NOMO-1 treated with dmso at 0.1 percent for 144 hours (cell line): ENCODE measurements at regions not wholly inside any gene's neighbourhood (a gene's known extent, or its start where the extent isn't known, plus 50 kb on each side); places are given as distances from the start of the nearest gene placed in this dataset.
"Not testable (repeated sequence)": the region's sequence is repeated elsewhere in the genome, so short reads cannot be mapped to it uniquely, and the experiment has no call there.

Experiments
- DNase-seq: peaks from one replicate; lab custom pipeline; 2025; ENCODE audit not compliant: unreplicated experiment; lab: John Stamatoyannopoulos, UW

- no peak for DNase-seq
These were observed 167.1 kb upstream of the FUT9 start for GRCh38 chr6:95848717-95849116.

DNA sequence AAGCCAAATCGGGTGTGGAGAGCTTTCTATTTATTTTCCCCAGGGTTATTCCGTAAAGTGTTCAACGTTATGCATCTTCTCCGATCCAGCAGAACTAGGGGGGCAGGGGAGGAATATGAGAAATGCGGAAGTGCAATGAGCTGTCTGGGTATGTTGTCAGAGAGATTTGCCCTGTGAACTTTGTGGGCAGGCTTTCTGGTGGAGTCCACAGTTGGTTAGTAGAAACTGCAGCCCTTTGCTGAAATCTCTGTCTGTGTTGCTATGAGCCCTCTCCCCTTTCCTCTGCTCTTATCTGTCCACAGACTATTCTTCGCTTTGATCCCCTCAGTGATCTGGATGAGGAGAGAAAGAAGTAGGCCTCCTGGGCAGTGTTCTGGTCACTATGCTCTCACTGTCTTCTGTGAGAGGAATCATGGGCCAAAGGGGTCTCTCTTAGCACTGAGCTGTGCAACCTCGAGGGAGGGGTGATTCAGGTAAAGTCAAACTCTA lies 158.9 kb upstream of the FUT9 start:
- no peak for DNase-seq

DNA sequence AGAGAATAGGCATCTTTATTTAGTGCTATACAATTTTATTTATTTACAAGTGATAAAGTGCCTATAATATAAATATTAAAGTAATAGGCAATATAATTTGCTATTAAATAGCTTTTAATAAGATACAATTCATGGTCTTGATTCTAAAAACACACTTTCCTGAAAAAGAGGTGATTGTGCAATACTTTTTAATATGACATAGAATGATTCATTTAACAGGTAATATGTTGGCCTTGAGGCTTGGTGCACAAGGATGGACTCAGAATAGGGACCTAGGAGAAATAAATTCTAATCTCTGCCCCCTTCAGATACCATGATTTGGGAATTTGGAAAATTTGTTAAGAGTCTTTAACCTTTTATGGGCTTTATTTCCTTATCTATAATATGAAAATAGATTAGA lies 149.9 kb upstream of the FUT9 start:
- DNase-seq, result no peak

DNA sequence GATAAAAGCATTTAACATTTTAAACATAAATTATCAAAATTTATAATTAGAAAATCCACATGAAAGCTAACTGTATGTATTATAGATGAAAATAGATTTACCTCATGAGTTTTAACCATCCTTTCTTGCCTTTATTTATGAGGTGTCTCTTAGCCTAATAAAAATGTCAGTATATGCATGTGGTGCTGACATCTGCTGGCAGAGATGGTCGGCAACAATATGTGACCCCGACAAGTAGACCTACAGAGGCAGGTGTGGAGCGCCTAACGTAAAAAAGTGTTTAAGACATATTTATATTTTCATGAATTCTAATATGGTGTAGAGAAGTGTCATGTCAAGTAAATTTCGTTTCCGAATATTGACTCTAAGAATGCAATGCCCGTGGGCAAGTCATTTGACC lies 149.0 kb upstream of the FUT9 start:
- DNase-seq, result no peak

- DNase-seq, result no peak
These were observed 148.6 kb upstream of the FUT9 start for GRCh38 chr6:95867205-95867604.

DNA sequence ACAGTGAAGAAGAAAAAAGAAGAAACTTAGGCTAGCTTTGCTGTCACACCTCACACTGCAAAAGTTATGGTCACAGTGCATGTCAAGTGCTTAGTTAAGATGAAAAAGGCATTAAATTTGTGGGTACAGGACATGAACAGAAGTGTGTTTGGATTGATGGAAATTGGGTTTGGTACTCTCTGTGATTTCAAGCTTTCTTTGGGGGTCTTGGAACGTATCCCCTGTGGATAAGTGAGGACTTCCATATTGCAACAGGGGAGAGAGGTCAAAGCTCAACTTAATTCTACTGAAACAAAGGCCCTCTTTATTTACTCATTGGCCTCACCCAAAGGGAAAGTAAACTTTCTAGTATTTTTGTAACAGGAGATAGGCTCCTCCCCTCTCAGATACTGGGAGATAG lies 138.3 kb upstream of the FUT9 start:
- DNase-seq, result no peak

- no peak for DNase-seq
These were observed 135.9 kb upstream of the FUT9 start for GRCh38 chr6:95879856-95880255.

DNA sequence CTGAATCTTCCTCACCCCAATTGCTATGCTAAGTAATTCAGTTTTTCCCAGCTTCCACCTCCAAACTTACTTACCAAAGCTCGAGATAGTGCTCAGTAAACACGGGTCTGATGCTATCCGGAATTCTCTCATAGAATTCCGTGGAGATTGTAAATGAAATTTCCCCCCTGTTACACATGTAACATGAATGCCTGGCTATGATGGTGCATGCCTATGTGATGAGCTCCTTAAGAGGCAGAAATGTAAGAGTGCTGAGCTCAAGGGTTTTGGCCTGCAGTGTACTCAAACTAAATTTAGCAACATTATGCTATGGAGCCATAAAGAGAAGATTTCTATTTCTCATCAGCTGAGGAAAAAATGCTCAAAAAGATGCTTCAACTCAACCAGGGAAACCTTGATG lies 133.4 kb upstream of the FUT9 start:
- no peak for DNase-seq

DNA sequence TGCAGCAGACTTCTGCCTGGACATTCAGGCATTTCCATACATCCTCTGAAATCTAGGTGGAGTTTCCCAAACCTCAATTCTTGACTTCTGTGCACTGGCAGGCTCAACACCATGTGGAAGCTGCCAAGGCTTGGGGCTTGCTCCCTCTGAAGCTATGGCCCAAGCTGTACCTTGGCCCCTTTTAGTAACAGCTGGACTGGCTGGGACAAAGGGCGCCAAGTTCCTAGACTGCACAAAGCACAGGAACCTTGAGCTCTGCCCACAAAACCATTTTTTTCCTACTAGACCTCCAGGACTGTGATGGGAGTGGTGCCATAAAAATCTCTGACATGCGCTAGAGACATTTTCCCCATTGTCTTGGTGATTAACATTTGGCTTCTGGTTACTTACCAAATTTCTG lies 127.1 kb upstream of the FUT9 start:
- DNase-seq, result not testable (repeated sequence)

DNA sequence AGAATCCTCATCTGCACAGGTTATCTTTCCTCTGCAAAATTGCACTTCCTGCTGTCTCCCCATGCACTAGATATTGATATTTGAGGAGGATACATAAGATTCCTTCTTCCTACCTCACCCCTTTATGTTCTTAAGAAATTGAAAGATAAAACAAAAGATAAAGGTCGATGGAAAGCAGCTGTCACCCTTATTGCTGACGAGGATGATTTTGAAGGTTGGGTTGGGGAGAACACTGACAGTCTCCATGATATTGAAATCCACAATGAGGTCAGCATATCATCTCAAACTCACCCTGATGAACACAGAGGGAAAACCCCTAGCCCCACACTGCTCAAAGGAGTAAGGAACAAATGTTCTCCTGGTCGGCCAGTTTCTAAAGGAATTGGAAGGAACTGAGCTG lies 110.6 kb upstream of the FUT9 start:
- no peak for DNase-seq

GRCh38 chr6:95917034-95917433 lies 98.7 kb upstream of the FUT9 start:
- DNase-seq, result peak; percentile 43

DNA sequence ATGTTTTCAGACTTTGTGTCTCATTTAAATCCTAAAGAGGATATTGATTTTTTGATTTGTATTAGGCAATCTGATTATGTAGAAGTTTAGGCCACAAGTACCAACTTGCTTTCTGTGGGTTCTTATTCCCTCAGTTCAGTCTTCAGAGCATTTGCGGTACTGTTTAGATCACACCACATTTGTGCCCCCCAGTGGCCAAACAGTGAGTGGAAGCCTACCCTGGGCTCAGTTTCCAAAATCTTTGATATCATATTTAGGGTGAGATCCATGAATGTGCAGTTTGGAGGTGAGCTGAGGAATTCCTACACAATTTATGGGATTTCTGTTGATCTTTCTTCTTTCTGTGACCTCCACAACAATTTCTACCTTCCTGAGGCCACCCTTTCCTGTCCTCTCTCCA lies 92.3 kb upstream of the FUT9 start:
- no peak for DNase-seq

GRCh38 chr6:95935736-95936135 lies 80.0 kb upstream of the FUT9 start:
- DNase-seq, result no peak

- no peak for DNase-seq
These were observed 68.9 kb upstream of the FUT9 start for GRCh38 chr6:95946906-95947305.

DNA sequence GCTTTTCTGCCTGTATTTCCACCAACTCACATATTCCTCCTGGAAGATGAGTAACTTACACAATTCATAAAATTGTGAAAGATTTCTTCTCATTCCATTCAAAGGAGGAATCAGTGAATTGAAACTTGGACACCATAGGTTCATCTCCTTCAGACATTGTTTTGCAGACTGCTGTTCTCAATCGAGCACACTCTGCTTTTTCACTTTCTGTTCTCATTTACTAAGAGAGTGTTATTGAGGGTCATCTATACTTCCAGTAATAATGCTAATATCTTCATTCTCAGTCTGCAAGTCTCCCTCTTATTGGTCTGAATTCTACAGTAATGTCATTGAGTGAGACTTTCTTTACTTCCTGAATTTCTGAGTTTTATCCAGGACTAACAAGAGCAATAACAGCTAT lies 67.5 kb upstream of the FUT9 start:
- no peak for DNase-seq

DNA sequence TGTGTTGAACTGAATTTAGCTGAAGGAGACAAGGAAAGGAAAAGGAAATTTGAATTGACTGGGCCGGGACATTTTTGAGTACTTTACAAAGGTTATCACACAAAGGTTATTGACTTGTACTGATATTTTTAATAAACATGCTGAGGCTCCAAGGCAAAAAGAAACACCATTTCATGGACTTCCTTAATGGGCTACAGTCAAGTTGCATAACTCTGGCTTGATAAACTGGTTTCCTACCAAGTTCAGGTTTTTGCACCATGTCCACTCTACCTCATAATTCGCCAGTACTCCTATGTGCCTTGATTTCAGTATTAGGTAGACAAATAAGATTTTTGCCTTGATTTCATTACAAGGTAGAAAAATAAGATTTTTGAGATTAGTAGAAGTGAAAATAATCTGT lies 65.8 kb upstream of the FUT9 start:
- DNase-seq, result no peak

DNA sequence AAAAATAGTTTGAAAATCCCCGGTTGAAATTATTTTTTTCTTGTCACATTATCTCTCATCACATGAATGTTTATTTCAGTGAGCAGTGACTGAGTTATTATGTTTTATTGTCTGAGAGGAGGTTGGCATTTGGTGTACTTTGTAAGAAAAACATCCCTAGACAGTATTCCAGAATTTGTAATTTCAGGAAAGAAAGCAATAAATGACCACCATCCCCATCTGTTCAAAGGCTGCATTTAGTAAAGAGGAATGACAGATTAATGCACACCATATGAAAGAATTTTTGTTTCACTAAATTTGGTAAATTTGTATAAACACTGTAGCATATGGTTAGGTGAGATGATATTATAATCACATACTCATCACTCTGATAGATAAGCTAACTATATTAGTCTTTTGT lies 57.1 kb upstream of the FUT9 start:
- no peak for DNase-seq

- DNase-seq, result no peak
These were observed 56.5 kb upstream of the FUT9 start for GRCh38 chr6:95959261-95959660.
